Neural crest cell (in vitro differentiated cells): ENCODE measurements at regions not wholly inside any gene's neighbourhood (a gene's known extent, or its start where the extent isn't known, plus 50 kb on each side); places are given as distances from the start of the nearest gene placed in this dataset.
"Not testable (repeated sequence)": the region's sequence is repeated elsewhere in the genome, so short reads cannot be mapped to it uniquely, and the experiment has no call there.

Experiments
- DNase-seq: peaks from one replicate; pipeline ENCODE4 v3.0.0; 2021; ENCODE audit warnings: low read depth, mixed read lengths, low spot score
- H3K27ac Mint-ChIP-seq: one replicate; pipeline ENCODE4 v1.8.0; 2021; ENCODE audit warnings: mild to moderate bottlenecking, mixed read lengths; ENCODE audit not compliant: unreplicated experiment
- H3K27me3 Mint-ChIP-seq: 2 replicates; pipeline ENCODE4 v1.8.0; 2021; ENCODE audit warnings: low read depth, mild to moderate bottlenecking, mixed read lengths
- H3K36me3 Mint-ChIP-seq: 2 replicates; pipeline ENCODE4 v1.8.0; 2021; ENCODE audit warnings: low read depth, mild to moderate bottlenecking, mixed read lengths
- H3K4me1 Mint-ChIP-seq: 2 replicates; pipeline ENCODE4 v1.8.0; 2021; ENCODE audit warnings: mixed read lengths
- H3K4me3 Mint-ChIP-seq: one replicate; pipeline ENCODE4 v1.8.0; 2021; ENCODE audit warnings: mild to moderate bottlenecking, mixed read lengths
- H3K9me3 Mint-ChIP-seq: 2 replicates; pipeline ENCODE4 v1.8.0; 2021; ENCODE audit warnings: mixed read lengths
- CTCF ChIP-seq: fragments of 200-600 bp; sonication (generic); conservative IDR thresholded peaks from 2 replicates; pipeline ENCODE4 v1.5.0; 2021; ENCODE audit warnings: antibody characterized with exemption, mild to moderate bottlenecking

- no peak for DNase-seq
- Mint-ChIP-seq H3K4me1 (no peaks in the 10 kb centered on the region), H3K4me3 (no peak overlapping the region), H3K27me3 (no peaks in the 10 kb centered on the region), H3K9me3 (peaks cover 7% of the 10 kb centered on the region), H3K36me3 (no peaks in the 10 kb centered on the region), H3K27ac (no peak overlapping the region)
- TF ChIP-seq CTCF, result no peak
These were observed 457.8 kb downstream of the KLHL4 start for GRCh38 chrX:87975365-87975764.

GRCh38 chrX:88007873-88008272, 490.3 kb downstream of the KLHL4 start:
- not testable (repeated sequence) for H3K36me3 Mint-ChIP-seq, DNase-seq, H3K27ac Mint-ChIP-seq, H3K27me3 Mint-ChIP-seq, H3K4me3 Mint-ChIP-seq, H3K4me1 Mint-ChIP-seq
- peaks cover 18% of the 10 kb centered on the region for H3K9me3 Mint-ChIP-seq

DNA sequence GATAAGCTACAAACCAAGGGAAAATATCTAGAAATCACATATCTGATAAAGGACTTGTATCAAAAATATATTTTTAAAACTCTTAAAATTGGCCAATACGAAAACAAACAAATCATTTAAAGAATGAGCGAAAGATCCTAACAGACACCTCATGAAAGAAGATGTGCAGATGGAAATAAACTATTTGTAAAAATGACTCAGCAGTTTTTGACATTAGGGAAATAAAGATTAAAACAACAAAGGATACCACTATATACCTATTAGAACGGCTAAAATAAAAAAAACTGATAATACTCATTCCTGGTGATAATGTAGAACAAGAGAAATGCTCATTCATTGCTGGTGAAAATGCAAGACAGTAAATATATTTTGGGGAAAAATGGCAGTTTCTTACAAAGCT, 506.4 kb downstream of the KLHL4 start:
- Mint-ChIP-seq H3K27ac (no peak overlapping the region), H3K4me3 (no peak overlapping the region), H3K36me3 (no peaks in the 10 kb centered on the region), H3K9me3 (no peaks in the 10 kb centered on the region), H3K27me3 (no peaks in the 10 kb centered on the region), H3K4me1 (no peaks in the 10 kb centered on the region)
- TF ChIP-seq CTCF, result no peak
- DNase-seq, result no peak

- Mint-ChIP-seq H3K4me3 (no peak overlapping the region), H3K27ac (no peak overlapping the region), H3K9me3 (no peaks in the 10 kb centered on the region), H3K36me3 (no peaks in the 10 kb centered on the region), H3K4me1 (no peaks in the 10 kb centered on the region), H3K27me3 (no peaks in the 10 kb centered on the region)
- TF ChIP-seq CTCF, result no peak
- no peak for DNase-seq
These were observed 554.9 kb downstream of the KLHL4 start for GRCh38 chrX:88072339-88073030.

DNA sequence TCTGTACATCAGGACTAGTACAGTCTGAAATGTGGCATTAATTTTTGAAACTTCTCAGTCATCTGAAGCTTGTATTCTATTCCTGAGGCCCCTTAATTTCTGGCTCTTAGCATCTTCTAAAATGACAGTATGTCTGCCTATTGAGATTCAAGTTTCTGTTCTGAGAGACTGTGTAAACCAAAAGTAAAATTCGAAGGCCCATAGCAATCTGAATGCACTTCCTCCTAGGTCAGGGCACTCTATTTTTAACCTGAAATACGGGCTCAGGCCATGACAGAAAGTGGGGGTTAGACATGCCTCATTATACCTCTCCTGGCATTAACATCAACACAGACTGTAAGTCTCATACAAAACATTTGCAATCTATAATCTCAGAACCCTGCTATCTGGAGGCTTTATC, 584.4 kb downstream of the KLHL4 start:
- DNase-seq, result no peak
- no peaks in the 10 kb centered on the region for H3K4me1 Mint-ChIP-seq
- no peak overlapping the region for H3K4me3 Mint-ChIP-seq
- H3K9me3 Mint-ChIP-seq, result no peaks in the 10 kb centered on the region
- no peak overlapping the region for H3K27ac Mint-ChIP-seq
- no peak for TF ChIP-seq CTCF
- H3K36me3 Mint-ChIP-seq, result no peaks in the 10 kb centered on the region
- H3K27me3 Mint-ChIP-seq, result no peaks in the 10 kb centered on the region

DNA sequence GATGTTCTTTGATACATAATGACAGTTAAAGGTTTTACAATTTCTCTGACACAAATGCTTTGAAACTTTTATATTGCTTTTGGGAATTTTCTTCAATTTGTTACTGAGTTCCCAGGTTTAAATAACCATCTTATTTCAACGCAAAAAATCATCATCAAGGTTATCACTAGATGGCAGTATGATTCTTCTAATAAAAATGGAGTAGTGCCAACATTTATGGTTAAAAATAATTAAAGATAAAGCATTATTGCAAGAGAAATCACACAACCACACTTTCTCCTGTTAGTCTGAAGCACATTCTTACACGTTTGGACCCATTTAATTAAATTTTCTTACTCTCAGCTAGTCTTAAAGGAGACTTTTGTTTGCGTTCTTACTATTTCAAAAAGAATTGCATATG, 611.3 kb upstream of the CPXCR1 start:
- Mint-ChIP-seq H3K36me3 (no peaks in the 10 kb centered on the region), H3K27me3 (no peaks in the 10 kb centered on the region), H3K9me3 (no peaks in the 10 kb centered on the region), H3K4me1 (no peaks in the 10 kb centered on the region), H3K27ac (no peak overlapping the region), H3K4me3 (no peak overlapping the region)
- DNase-seq, result no peak
- TF ChIP-seq CTCF, result peak; percentile 69
